K562 (cell line): ENCODE measurements at regions not wholly inside any gene's neighbourhood (a gene's known extent, or its start where the extent isn't known, plus 50 kb on each side); places are given as distances from the start of the nearest gene placed in this dataset.
A peak's percentile ranks its signal among the peaks of the same experiment; 100 is the strongest.

Experiments used
- ATAC-seq: fragments of 200-7000 bp; cut with Tn5 transposase; 3 replicates; pipeline ENCODE4 v1.9.1; 2020; ENCODE audit warnings: moderate library complexity
- BruUV-seq: library from RNA; stranded (reverse); fragments of 400-500 nt; replicated peaks from 2 replicates; lab custom pipeline; 2021; lab: Mats Ljungman, UMichigan
- CTCF ChIA-PET: fragments of 300-600 bp; formaldehyde crosslinking; extraction: SDS; loops from one replicate; lab custom pipeline; 2021; ENCODE audit warnings: low intra/inter-chr PET ratio; lab: Yijun Ruan, JAX
- POLR2A ChIA-PET: fragments of 300-600, 350-650 bp; sonication (Branson Sonifier 250); formaldehyde crosslinking; extraction: SDS; loops from one replicate; lab custom pipeline; 2021; ENCODE audit warnings: antibody characterized with exemption, inconsistent platforms; lab: Yijun Ruan, JAX
- DNase-seq, 4 experiments: peaks; one replicate each; pipeline versions ENCODE4 v3.0.0 to v3.0.0-alpha.2; 2011 to 2018; ENCODE audit warnings: low spot score in 3 of 4, mixed read lengths in 3 of 4; ENCODE audit errors: extremely low read depth in 1 of 4
- FAIRE-seq: peaks from 2 replicates; lab custom pipeline; 2011; peaks lifted over from hg19 to GRCh38; lab: Jason Lieb, UNC
- H2AFZ ChIP-seq: 2 replicates; pipeline ENCODE4 v1.6.0; 2011; ENCODE audit warnings: low read depth, low read length, control low read depth, inconsistent platforms
- H3K27ac ChIP-seq: fragments of 200-600 bp; 3 replicates; pipeline ENCODE4 v1.8.0; 2011; ENCODE audit warnings: low read depth, mild to moderate bottlenecking, control low read depth, inconsistent platforms, low read length, moderate library complexity, mixed read lengths; ENCODE audit errors: extremely low read depth
- H3K27me3 ChIP-seq, 2 experiments: fragments of 300-600 bp in 1 of 2; 2 replicates in 1 of 2; 3 replicates in 1 of 2; pipeline versions ENCODE4 v1.6.0 to v1.8.0; 2011; ENCODE audit warnings: inconsistent platforms in 2 of 2, low read length in 2 of 2, mild to moderate bottlenecking in 1 of 2, mixed read lengths in 1 of 2, moderate library complexity in 1 of 2; ENCODE audit not compliant: control insufficient read depth in 2 of 2, insufficient read depth in 2 of 2
- H3K36me3 ChIP-seq: fragments of 300-600 bp; 3 replicates; pipeline ENCODE4 v1.8.0; 2011; ENCODE audit warnings: mild to moderate bottlenecking, low read length, inconsistent platforms; ENCODE audit not compliant: control insufficient read depth, insufficient read depth
- H3K4me1 ChIP-seq, 2 experiments: fragments of 200-600 bp in 1 of 2; replicated peaks in 1 of 2; 2 replicates in 1 of 2; 3 replicates in 1 of 2; pipeline versions ENCODE4 v1.5.1 to v1.8.0; 2011; ENCODE audit warnings: inconsistent platforms in 2 of 2, low read length in 2 of 2, mild to moderate bottlenecking in 1 of 2, mixed read lengths in 1 of 2, moderate library complexity in 1 of 2; ENCODE audit not compliant: control insufficient read depth in 2 of 2, insufficient read depth in 2 of 2
- H3K4me2 ChIP-seq: 2 replicates; pipeline ENCODE4 v1.6.1; 2011; ENCODE audit warnings: low read length, control low read depth, inconsistent platforms, mixed read lengths; ENCODE audit not compliant: insufficient read depth
- H3K4me3 ChIP-seq: fragments of 200-600 bp; sonication (generic), shearing (Covaris generic); 2 replicates; pipeline ENCODE4 v1.5.1; 2016; ENCODE audit warnings: control low read depth, inconsistent platforms
- H3K79me2 ChIP-seq: fragments of 200-600 bp; 3 replicates; pipeline ENCODE4 v1.8.0; 2011; ENCODE audit warnings: low read length, inconsistent platforms; ENCODE audit not compliant: control insufficient read depth, insufficient read depth
- H3K9ac ChIP-seq, 2 experiments: 2 replicates each; pipeline versions ENCODE4 v1.6.0 to v1.6.1; 2011; ENCODE audit warnings: low read depth in 2 of 2, low read length in 2 of 2, control low read depth in 1 of 2, inconsistent platforms in 1 of 2, mild to moderate bottlenecking in 1 of 2, mixed read lengths in 1 of 2; ENCODE audit not compliant: insufficient read depth in 1 of 2
- H3K9me1 ChIP-seq: one replicate; pipeline ENCODE4 v1.6.0; 2011; ENCODE audit warnings: inconsistent platforms, mild to moderate bottlenecking, low read length, moderate library complexity; ENCODE audit not compliant: control insufficient read depth, insufficient read depth
- H3K9me3 ChIP-seq: replicated peaks from 2 replicates; pipeline ENCODE4 v1.5.1; 2011; ENCODE audit warnings: low read depth, low read length, inconsistent platforms; ENCODE audit not compliant: control insufficient read depth, insufficient read depth
- H4K20me1 ChIP-seq: replicated peaks from 2 replicates; pipeline ENCODE4 v1.6.1; 2011; ENCODE audit warnings: low read length, inconsistent platforms, mixed read lengths; ENCODE audit not compliant: control insufficient read depth, insufficient read depth
- CAMTA2 ChIP-seq: fragments of 250-450 bp; sonication (Bioruptor Pico); conservative IDR thresholded peaks from 2 replicates; pipeline ENCODE4 v1.5.1; 2022
- CCNT2 ChIP-seq: IDR thresholded peaks from 2 replicates; pipeline ENCODE4 v1.6.1; 2011; ENCODE audit warnings: borderline replicate concordance, low read depth, mild to moderate bottlenecking, moderate library complexity, mixed read lengths, low read length; ENCODE audit not compliant: insufficient read length; ENCODE audit errors: extremely low read depth
- DDX20 ChIP-seq: fragments of 450-650 bp; IDR thresholded peaks from 2 replicates; pipeline ENCODE4 v1.6.1; 2016; ENCODE audit warnings: missing genetic modification characterization, low read depth, mild to moderate bottlenecking, missing compliant biosample characterization, moderate library complexity
- DEAF1 ChIP-seq: fragments of 450-650 bp; formaldehyde crosslinking; IDR thresholded peaks from 2 replicates; pipeline ENCODE4 v1.4.0; 2020; ENCODE audit warnings: mild to moderate bottlenecking, moderate library complexity
- HNRNPH1 ChIP-seq: fragments of 200-400 bp; formaldehyde crosslinking; optimal IDR thresholded peaks from 2 replicates; pipeline ENCODE3; 2017; ENCODE audit warnings: low read depth, mild to moderate bottlenecking, low read length, moderate library complexity
- JUND ChIP-seq, 2 experiments: IDR thresholded peaks; 2 replicates in 1 of 2; 3 replicates in 1 of 2; pipeline ENCODE4 v1.6.1; 2011; ENCODE audit warnings: borderline replicate concordance in 2 of 2, low read depth in 2 of 2, low read length in 2 of 2, improper control_type of control experiment in 1 of 2, missing biosample characterization in 1 of 2, missing genetic modification characterization in 1 of 2, missing genetic modification reagents in 1 of 2
- OTX1 ChIP-seq: fragments of 450-650 bp; formaldehyde crosslinking; IDR thresholded peaks from 2 replicates; pipeline ENCODE4 v1.4.0; 2022; ENCODE audit warnings: mild to moderate bottlenecking
- PYGO2 ChIP-seq: fragments of 450-650 bp; IDR thresholded peaks from 2 replicates; pipeline ENCODE4 v1.6.1; 2016; ENCODE audit warnings: mild to moderate bottlenecking, missing genetic modification characterization, moderate library complexity, missing compliant biosample characterization
- SIN3B ChIP-seq: fragments of 450-650 bp; IDR thresholded peaks from 2 replicates; pipeline ENCODE4 v1.6.1; 2017; ENCODE audit warnings: low read depth, mild to moderate bottlenecking, moderate library complexity
- SNRNP70 ChIP-seq: fragments of 200-400 bp; formaldehyde crosslinking; optimal IDR thresholded peaks from 2 replicates; pipeline ENCODE3; 2017; ENCODE audit warnings: low read depth, low read length
- U2AF2 ChIP-seq: fragments of 200-400 bp; formaldehyde crosslinking; optimal IDR thresholded peaks from 2 replicates; pipeline ENCODE3; 2017; ENCODE audit warnings: low read depth, mild to moderate bottlenecking, low read length
- ZNF217 ChIP-seq: sonication (generic); formaldehyde crosslinking; IDR thresholded peaks from 2 replicates; pipeline ENCODE4 v1.8.0; 2022; ENCODE audit warnings: mild to moderate bottlenecking, missing genetic modification reagents
- ZNF277 ChIP-seq: fragments of 250-450 bp; sonication (Bioruptor Pico); IDR thresholded peaks from 2 replicates; pipeline ENCODE4 v1.8.0; 2022; ENCODE audit warnings: inconsistent platforms, mild to moderate bottlenecking, moderate library complexity, borderline replicate concordance
- ZNF77 ChIP-seq: fragments of 250-450 bp; sonication (Bioruptor Pico); IDR thresholded peaks from 2 replicates; pipeline ENCODE4 v1.5.0; 2020
- WGBS: fragments of 100-300 bp; shearing (Covaris generic); methylation state at CpG from one replicate; pipeline ENCODE4 v1.1.6; 2016; ENCODE audit warnings: low coverage, mixed read lengths; ENCODE audit not compliant: insufficient coverage; ENCODE audit errors: missing lambda C conversion rate; 5-methylcytosine and 5-hydroxymethylcytosine counted together
- in situ Hi-C: fragments of 300-500 bp; cut with MboI; formaldehyde crosslinking; loops from 4 replicates; pipeline ENCODE4 v1.15.0; 2018; ENCODE audit warnings: inconsistent platforms, mixed read lengths
- intact Hi-C: fragments of 100-400 bp; cut with micrococcal nuclease; formaldehyde crosslinking; loops from 2 replicates; pipeline ENCODE4 v1.14.2; 2022
- TF ChIP-seq, protein P1 (sequence below): sonication (generic); formaldehyde crosslinking; IDR thresholded peaks from 2 replicates; pipeline ENCODE4 v1.8.1; 2023; ENCODE audit warnings: mild to moderate bottlenecking, missing genetic modification reagents
- TF ChIP-seq, protein P2 (sequence below): fragments of 250-450 bp; sonication (Bioruptor Pico); IDR thresholded peaks from 2 replicates; pipeline ENCODE4 v1.5.0; 2020; ENCODE audit warnings: mild to moderate bottlenecking, borderline replicate concordance

GRCh38 chr13:43981091-43981490, 101.4 kb downstream of the LACC1 start:
- intact Hi-C loops (no loop called here), in situ Hi-C loops (no loop called here)
- DNase-seq, result peak in 3 of 4 experiments; percentile 2 to 10 (median 8)
- ChIA-PET POLR2A (interaction anchor here (0.8 kb wide), 1 partner anchor 1537 kb away, joined by 3 read pairs; no protein-coding TSS in a partner anchor), CTCF (no interaction called here)
- Histone ChIP-seq H3K4me3 (no peak overlapping the region), H2AFZ (no peak overlapping the region), H3K9ac (no peak overlapping the region), H3K9me3 (no peaks in the 10 kb centered on the region), H3K79me2 (no peaks in the 10 kb centered on the region), H3K4me2 (no peak overlapping the region), H3K27ac (no peak overlapping the region), H3K36me3 (no peaks in the 10 kb centered on the region), H3K9me1 (no peaks in the 10 kb centered on the region), H3K27me3 (no peaks in the 10 kb centered on the region), H3K4me1 (no peaks in the 10 kb centered on the region), H4K20me1 (no peaks in the 10 kb centered on the region)
- BruUV-seq, result no TSS peak
- no peak for ATAC-seq
- 0% methylated on average over 3 of the region's 5 CpGs for WGBS
- FAIRE-seq, result no peak
- TF ChIP-seq SIN3B (no peak), OTX1 (CRISPR knock-in tag) (no peak), DDX20 (tag) (no peak), JUND (IDR thresholded peaks at IDR 0.05; ENCODE audit: borderline replicate concordance, low read depth, low read length) (no peak), JUND (tag; IDR thresholded peaks at IDR 0.05; ENCODE audit: borderline replicate concordance, low read depth, low read length) (no peak), DEAF1 (no peak), ZNF277 (no peak), CAMTA2 (CRISPR knock-in tag) (no peak), SNRNP70 (no peak), CCNT2 (no peak), ZNF77 (CRISPR knock-in tag) (no peak), HNRNPH1 (no peak), PYGO2 (no peak), ZNF217 (CRISPR knock-in tag) (no peak), U2AF2 (no peak)
- TF ChIP-seq, protein P1, sequence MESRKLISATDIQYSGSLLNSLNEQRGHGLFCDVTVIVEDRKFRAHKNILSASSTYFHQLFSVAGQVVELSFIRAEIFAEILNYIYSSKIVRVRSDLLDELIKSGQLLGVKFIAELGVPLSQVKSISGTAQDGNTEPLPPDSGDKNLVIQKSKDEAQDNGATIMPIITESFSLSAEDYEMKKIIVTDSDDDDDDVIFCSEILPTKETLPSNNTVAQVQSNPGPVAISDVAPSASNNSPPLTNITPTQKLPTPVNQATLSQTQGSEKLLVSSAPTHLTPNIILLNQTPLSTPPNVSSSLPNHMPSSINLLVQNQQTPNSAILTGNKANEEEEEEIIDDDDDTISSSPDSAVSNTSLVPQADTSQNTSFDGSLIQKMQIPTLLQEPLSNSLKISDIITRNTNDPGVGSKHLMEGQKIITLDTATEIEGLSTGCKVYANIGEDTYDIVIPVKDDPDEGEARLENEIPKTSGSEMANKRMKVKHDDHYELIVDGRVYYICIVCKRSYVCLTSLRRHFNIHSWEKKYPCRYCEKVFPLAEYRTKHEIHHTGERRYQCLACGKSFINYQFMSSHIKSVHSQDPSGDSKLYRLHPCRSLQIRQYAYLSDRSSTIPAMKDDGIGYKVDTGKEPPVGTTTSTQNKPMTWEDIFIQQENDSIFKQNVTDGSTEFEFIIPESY (CRISPR knock-in tag), result no peak
- TF ChIP-seq, protein P2, sequence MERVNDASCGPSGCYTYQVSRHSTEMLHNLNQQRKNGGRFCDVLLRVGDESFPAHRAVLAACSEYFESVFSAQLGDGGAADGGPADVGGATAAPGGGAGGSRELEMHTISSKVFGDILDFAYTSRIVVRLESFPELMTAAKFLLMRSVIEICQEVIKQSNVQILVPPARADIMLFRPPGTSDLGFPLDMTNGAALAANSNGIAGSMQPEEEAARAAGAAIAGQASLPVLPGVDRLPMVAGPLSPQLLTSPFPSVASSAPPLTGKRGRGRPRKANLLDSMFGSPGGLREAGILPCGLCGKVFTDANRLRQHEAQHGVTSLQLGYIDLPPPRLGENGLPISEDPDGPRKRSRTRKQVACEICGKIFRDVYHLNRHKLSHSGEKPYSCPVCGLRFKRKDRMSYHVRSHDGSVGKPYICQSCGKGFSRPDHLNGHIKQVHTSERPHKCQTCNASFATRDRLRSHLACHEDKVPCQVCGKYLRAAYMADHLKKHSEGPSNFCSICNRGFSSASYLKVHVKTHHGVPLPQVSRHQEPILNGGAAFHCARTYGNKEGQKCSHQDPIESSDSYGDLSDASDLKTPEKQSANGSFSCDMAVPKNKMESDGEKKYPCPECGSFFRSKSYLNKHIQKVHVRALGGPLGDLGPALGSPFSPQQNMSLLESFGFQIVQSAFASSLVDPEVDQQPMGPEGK (CRISPR knock-in tag), result no peak
